Gastroesophageal sphincter (tissue), 3 donors: ENCODE measurements at regions not wholly inside any gene's neighbourhood (a gene's known extent, or its start where the extent isn't known, plus 50 kb on each side); places are given as distances from the start of the nearest gene placed in this dataset.

Source experiments
- CTCF ChIP-seq, 4 experiments: fragments of 200-600 bp in 2 of 4; fragments of 450-650 bp in 2 of 4; sonication (generic) in 1 of 4; IDR thresholded peaks; one replicate each; pipeline ENCODE4 v1.5.1; 2017 to 2019; ENCODE audit warnings: antibody characterized with exemption in 4 of 4, mild to moderate bottlenecking in 2 of 4, moderate library complexity in 2 of 4
- POLR2A ChIP-seq, 2 donors: fragments of 450-650 bp; IDR thresholded peaks; one replicate each; pipeline ENCODE4 v1.6.1; 2017; ENCODE audit warnings: antibody characterized with exemption in 2 of 2, mild to moderate bottlenecking in 2 of 2, moderate library complexity in 1 of 2

DNA sequence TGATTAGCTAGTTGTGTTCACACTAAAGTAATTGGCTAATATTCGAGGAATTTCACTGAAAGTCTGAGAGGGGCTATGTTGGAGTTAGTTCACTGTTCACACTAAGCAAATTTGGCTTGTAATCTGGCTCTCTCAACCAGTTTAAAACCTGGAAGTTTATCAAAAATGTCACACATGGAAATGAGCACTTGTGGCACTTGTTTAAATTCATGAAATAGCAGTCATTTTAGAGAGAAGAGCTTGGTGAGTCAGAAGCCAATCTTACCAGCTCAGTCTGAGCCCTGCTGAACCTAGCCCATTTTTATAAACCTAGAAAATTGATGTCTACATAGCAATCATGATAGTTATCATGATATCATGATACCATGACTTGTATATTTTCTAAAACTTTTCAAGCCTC is 90.7 kb upstream of the JADE1 start:
- no peak for TF ChIP-seq CTCF (IDR thresholded peaks at IDR 0.05)
- no peak for TF ChIP-seq POLR2A (IDR thresholded peaks at IDR 0.05)
